H1 (cell line): ENCODE measurements at regions not wholly inside any gene's neighbourhood (a gene's known extent, or its start where the extent isn't known, plus 50 kb on each side); places are given as distances from the start of the nearest gene placed in this dataset.

Experiments used
- CTCF ChIA-PET: fragments of 300-600 bp; sonication (Branson Sonifier 250); formaldehyde crosslinking; loops from one replicate; lab custom pipeline; 2021; ENCODE audit not compliant: partially characterized antibody; lab: Charles Lee
- POLR2A ChIA-PET: fragments of 300-600 bp; sonication (Branson Sonifier 250); formaldehyde crosslinking; loops from one replicate; lab custom pipeline; 2021; ENCODE audit warnings: inconsistent platforms; ENCODE audit not compliant: partially characterized antibody; lab: Charles Lee
- DNase-seq, 2 experiments: peaks; one replicate each; pipeline versions ENCODE4 v3.0.0 to v3.0.0-alpha.2; 2010 to 2022; ENCODE audit warnings: low spot score in 2 of 2, low read depth in 1 of 2, mixed read lengths in 1 of 2
- FAIRE-seq: peaks from 2 replicates; lab custom pipeline; 2011; peaks lifted over from hg19 to GRCh38; lab: Jason Lieb, UNC
- H2AFZ ChIP-seq: 2 replicates; pipeline ENCODE4 v1.8.1; 2012; ENCODE audit warnings: low read length, inconsistent platforms
- H2AK5ac ChIP-seq: 2 replicates; pipeline ENCODE4 v1.6.1; 2013; ENCODE audit warnings: low read depth, low read length
- H2BK120ac ChIP-seq: replicated peaks from 2 replicates; pipeline ENCODE3; 2013; ENCODE audit warnings: low read depth, low read length, inconsistent platforms
- H2BK12ac ChIP-seq: 2 replicates; pipeline ENCODE4 v1.6.1; 2013; ENCODE audit warnings: low read depth, low read length
- H2BK15ac ChIP-seq: 2 replicates; pipeline ENCODE4 v1.6.1; 2013; ENCODE audit warnings: low read length
- H2BK20ac ChIP-seq: 2 replicates; pipeline ENCODE4 v1.6.1; 2013; ENCODE audit warnings: low read length
- H2BK5ac ChIP-seq: 2 replicates; pipeline ENCODE4 v1.6.1; 2013; ENCODE audit warnings: low read depth, low read length
- H3K14ac ChIP-seq: 2 replicates; pipeline ENCODE4 v1.6.1; 2013; ENCODE audit warnings: inconsistent platforms; ENCODE audit not compliant: insufficient read length
- H3K18ac ChIP-seq: 2 replicates; pipeline ENCODE4 v1.6.1; 2013; ENCODE audit warnings: low read length; ENCODE audit errors: extremely low read depth
- H3K23ac ChIP-seq: 2 replicates; pipeline ENCODE4 v1.6.1; 2013; ENCODE audit warnings: inconsistent platforms; ENCODE audit not compliant: insufficient read length
- H3K23me2 ChIP-seq: 2 replicates; pipeline ENCODE4 v1.6.1; 2013; ENCODE audit warnings: low read depth, low read length
- H3K27ac ChIP-seq: 2 replicates; pipeline ENCODE4 v1.6.1; 2011; ENCODE audit warnings: low read depth, low read length, inconsistent platforms
- H3K27me3 ChIP-seq, 4 experiments: replicated peaks in 1 of 4; 1 replicate in 1 of 4; 2 replicates in 3 of 4; pipeline versions ENCODE4 v1.6.1 to v1.8.1; 2011 to 2013; ENCODE audit warnings: low read length in 3 of 4, mild to moderate bottlenecking in 3 of 4, inconsistent platforms in 2 of 4, mixed read lengths in 2 of 4, moderate library complexity in 1 of 4; ENCODE audit not compliant: control insufficient read depth in 3 of 4, insufficient read depth in 3 of 4; ENCODE audit errors: extremely low read depth in 1 of 4
- H3K36me3 ChIP-seq, 4 experiments: 2 replicates each; pipeline versions ENCODE4 v1.6.1 to v1.8.1; 2011 to 2013; ENCODE audit warnings: mild to moderate bottlenecking in 4 of 4, low read length in 3 of 4, moderate library complexity in 2 of 4, control low read depth in 1 of 4, inconsistent platforms in 1 of 4; ENCODE audit not compliant: insufficient read depth in 4 of 4, control insufficient read depth in 2 of 4
- H3K4ac ChIP-seq: replicated peaks from 2 replicates; pipeline ENCODE3; 2013; ENCODE audit warnings: low read length, low read depth, mixed read lengths, inconsistent platforms; ENCODE audit not compliant: insufficient read length
- H3K4me1 ChIP-seq, 4 experiments: replicated peaks in 1 of 4; 1 replicate in 1 of 4; 2 replicates in 3 of 4; pipeline versions ENCODE4 v1.6.1 to v1.8.1; 2011 to 2013; ENCODE audit warnings: low read length in 3 of 4, inconsistent platforms in 2 of 4, mixed read lengths in 1 of 4; ENCODE audit not compliant: insufficient read depth in 4 of 4, control insufficient read depth in 3 of 4
- H3K4me2 ChIP-seq, 2 experiments: 2 replicates each; pipeline versions ENCODE4 v1.6.1 to v1.8.1; 2011 to 2013; ENCODE audit warnings: low read depth in 2 of 2, low read length in 2 of 2, control low read depth in 1 of 2, inconsistent platforms in 1 of 2, mild to moderate bottlenecking in 1 of 2; ENCODE audit not compliant: insufficient read depth in 1 of 2
- H3K4me3 ChIP-seq, 4 experiments: fragments of 200-600, 300-600 bp in 1 of 4; sonication (generic), shearing (Covaris generic), sonication (Bioruptor Twin) in 1 of 4; 2 replicates each; pipeline versions ENCODE4 v1.5.1 to v1.8.1; 2011 to 2016; ENCODE audit warnings: low read length in 4 of 4, low read depth in 3 of 4, control low read depth in 2 of 4, inconsistent platforms in 2 of 4, mild to moderate bottlenecking in 2 of 4, mixed read lengths in 1 of 4, moderate library complexity in 1 of 4; ENCODE audit not compliant: insufficient read depth in 2 of 4; ENCODE audit errors: extremely low read depth in 1 of 4
- H3K56ac ChIP-seq: replicated peaks from 2 replicates; pipeline ENCODE3; 2013; ENCODE audit warnings: low read depth, mild to moderate bottlenecking, mixed read lengths, low read length, inconsistent platforms; ENCODE audit not compliant: insufficient read length
- H3K79me1 ChIP-seq: 2 replicates; pipeline ENCODE4 v1.6.1; 2013; ENCODE audit warnings: low read depth, low read length, control low read depth
- H3K79me2 ChIP-seq, 2 experiments: 2 replicates each; pipeline versions ENCODE4 v1.6.1 to v1.8.1; 2012 to 2013; ENCODE audit warnings: low read length in 2 of 2, mild to moderate bottlenecking in 2 of 2, inconsistent platforms in 1 of 2; ENCODE audit not compliant: insufficient read depth in 2 of 2, control insufficient read depth in 1 of 2
- H3K9ac ChIP-seq, 4 experiments: replicated peaks in 1 of 4; 1 replicate in 1 of 4; 2 replicates in 3 of 4; pipeline versions ENCODE4 v1.6.1 to v1.8.1; 2011 to 2013; ENCODE audit warnings: low read depth in 3 of 4, low read length in 3 of 4, control low read depth in 2 of 4, mild to moderate bottlenecking in 2 of 4, moderate library complexity in 2 of 4, inconsistent platforms in 1 of 4; ENCODE audit errors: extremely low read depth in 1 of 4
- H3K9me3 ChIP-seq, 2 experiments: 2 replicates each; pipeline versions ENCODE4 v1.6.1 to v1.8.1; 2012 to 2013; ENCODE audit warnings: mild to moderate bottlenecking in 2 of 2, moderate library complexity in 2 of 2, control low read depth in 1 of 2, inconsistent platforms in 1 of 2, low read depth in 1 of 2, low read length in 1 of 2, mixed read lengths in 1 of 2; ENCODE audit not compliant: insufficient read depth in 2 of 2
- H4K20me1 ChIP-seq, 2 experiments: replicated peaks in 1 of 2; 2 replicates each; pipeline versions ENCODE3 to v1.8.1; 2011 to 2013; ENCODE audit warnings: inconsistent platforms in 2 of 2, low read length in 2 of 2, mild to moderate bottlenecking in 1 of 2; ENCODE audit not compliant: insufficient read depth in 2 of 2, control insufficient read depth in 1 of 2
- H4K5ac ChIP-seq: 2 replicates; pipeline ENCODE4 v1.6.1; 2013; ENCODE audit warnings: low read length, low read depth, mixed read lengths, inconsistent platforms; ENCODE audit not compliant: insufficient read length
- H4K8ac ChIP-seq: 2 replicates; pipeline ENCODE4 v1.8.0; 2013; ENCODE audit warnings: mild to moderate bottlenecking, moderate library complexity, low read length, inconsistent platforms; ENCODE audit not compliant: insufficient read depth; ENCODE audit errors: extremely low read depth
- H4K91ac ChIP-seq: replicated peaks from 2 replicates; pipeline ENCODE3; 2013; ENCODE audit warnings: low read length, mixed read lengths, inconsistent platforms; ENCODE audit not compliant: insufficient read length
- EP300 ChIP-seq, 2 experiments: IDR thresholded peaks; 1 replicate in 1 of 2; 2 replicates in 1 of 2; pipeline ENCODE4 v1.6.1; 2011 to 2012; ENCODE audit warnings: low read depth in 2 of 2, low read length in 2 of 2, mild to moderate bottlenecking in 2 of 2, borderline replicate concordance in 1 of 2, inconsistent platforms in 1 of 2, moderate library complexity in 1 of 2
- EZH2 ChIP-seq: fragments of 200-600 bp; sonication (generic); IDR thresholded peaks from 2 replicates; pipeline ENCODE4 v1.7.1; 2012; ENCODE audit warnings: low read depth, mild to moderate bottlenecking, moderate library complexity, low read length, inconsistent platforms; ENCODE audit not compliant: severe bottlenecking
- GABPA ChIP-seq: IDR thresholded peaks from 2 replicates; pipeline ENCODE4 v1.6.1; 2011; ENCODE audit warnings: mild to moderate bottlenecking, low read length, moderate library complexity, borderline replicate concordance; ENCODE audit not compliant: insufficient read depth
- GTF2F1 ChIP-seq: IDR thresholded peaks from 2 replicates; pipeline ENCODE4 v1.6.1; 2012; ENCODE audit warnings: low read depth, low read length, improper control_type of control experiment, borderline replicate concordance
- PHF8 ChIP-seq: fragments of 200-600 bp; sonication (generic); conservative IDR thresholded peaks from 2 replicates; pipeline ENCODE4 v1.7.1; 2012; ENCODE audit warnings: low read depth, mild to moderate bottlenecking, inconsistent platforms, low read length, moderate library complexity
- POU5F1 ChIP-seq: IDR thresholded peaks from 2 replicates; pipeline ENCODE4 v1.6.1; 2011; ENCODE audit warnings: low read depth, mild to moderate bottlenecking, low read length, moderate library complexity
- WGBS, 2 experiments: shearing (Covaris generic) in 1 of 2; methylation state at CpG; one replicate each; pipeline versions ENCODE4 v1.1.6 to v1.1.7; 2013 to 2015; ENCODE audit warnings: low lambda C conversion rate in 2 of 2, mixed read lengths in 2 of 2, inconsistent platforms in 1 of 2, low coverage in 1 of 2, missing lambda C conversion rate in 1 of 2; ENCODE audit not compliant: insufficient replicate concordance in 2 of 2, insufficient coverage in 1 of 2, insufficient read length in 1 of 2; ENCODE audit errors: extremely low coverage in 1 of 2, missing lambda C conversion rate in 1 of 2; 5-methylcytosine and 5-hydroxymethylcytosine counted together

- no peak overlapping the region for H2BK20ac ChIP-seq
- no peak overlapping the region for H3K4me3 ChIP-seq
- no peaks in the 10 kb centered on the region for H3K23me2 ChIP-seq
- TF ChIP-seq PHF8 (no peak), GTF2F1 (no peak), EP300 (IDR thresholded peaks at IDR 0.05; ENCODE audit: borderline replicate concordance in 1 of 2, low read depth in 2 of 2, low read length in 2 of 2) (no peak), POU5F1 (no peak), EZH2 (no peak), GABPA (no peak)
- H3K4ac ChIP-seq: no peak overlapping the region
- H3K79me1 ChIP-seq: no peaks in the 10 kb centered on the region
- H3K27ac ChIP-seq: no peak overlapping the region
- no peaks in the 10 kb centered on the region for H4K20me1 ChIP-seq
- no peaks in the 10 kb centered on the region for H3K9me3 ChIP-seq
- no peaks in the 10 kb centered on the region for H3K79me2 ChIP-seq
- H3K9ac ChIP-seq: no peak overlapping the region
- peaks cover 0 to 15% (median 8%) of the 10 kb centered on the region in 4 experiments; a peak in 4 of 7 replicates for H3K4me1 ChIP-seq
- H3K18ac ChIP-seq: no peak overlapping the region
- H4K5ac ChIP-seq: no peak overlapping the region
- ChIA-PET POLR2A (no interaction called here), CTCF (interaction anchor here (0.9 kb wide), 1 partner anchor 10 kb away, joined by 3 read pairs; no protein-coding TSS in a partner anchor)
- no peak overlapping the region for H3K14ac ChIP-seq
- no peak overlapping the region for H3K4me2 ChIP-seq
- no peak overlapping the region for H4K8ac ChIP-seq
- no peak for DNase-seq
- H3K23ac ChIP-seq: no peak overlapping the region
- H3K27me3 ChIP-seq: no peaks in the 10 kb centered on the region
- no peak overlapping the region for H2BK5ac ChIP-seq
- H3K36me3 ChIP-seq: no peaks in the 10 kb centered on the region
- no peak overlapping the region for H2AFZ ChIP-seq
- WGBS, 2 experiments: 86% methylated on average over 3 of the region's 3 CpGs; no CpG with 5 or more reads in 1 of the 2 experiments
- H4K91ac ChIP-seq: no peak overlapping the region
- no peak overlapping the region for H2BK15ac ChIP-seq
- H2BK120ac ChIP-seq: no peak overlapping the region
- no peak overlapping the region for H2BK12ac ChIP-seq
- no peak for FAIRE-seq
- no peak overlapping the region for H3K56ac ChIP-seq
- H2AK5ac ChIP-seq: no peak overlapping the region
These were observed 175.6 kb upstream of the RAB6C start for GRCh38 chr2:129803871-129804270.
